ENCODE measurements at regions not wholly inside any gene's neighbourhood (a gene's known extent, or its start where the extent isn't known, plus 50 kb on each side); places are given as distances from the start of the nearest gene placed in this dataset.

DNA sequence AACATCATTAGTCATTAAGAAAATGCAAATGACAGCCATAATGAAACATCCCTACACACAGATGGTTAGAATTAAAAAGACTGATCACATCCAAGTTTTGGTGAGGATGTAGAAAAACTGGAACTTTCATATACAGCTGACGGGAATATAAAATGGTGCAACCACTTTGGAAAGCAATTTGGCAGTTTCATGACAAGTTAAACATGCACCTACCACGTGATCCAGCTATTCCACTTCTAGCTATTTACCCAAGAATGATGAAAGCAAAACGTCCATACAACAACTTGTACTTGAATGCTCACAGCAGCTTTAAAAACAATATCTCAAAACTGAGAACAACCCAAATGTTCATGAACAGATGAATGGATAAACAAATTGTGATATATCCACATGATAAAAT, 77.9 kb upstream of the AVPR1A start:
- no peak for DNase-seq (ENCODE audit: low spot score)

DNA sequence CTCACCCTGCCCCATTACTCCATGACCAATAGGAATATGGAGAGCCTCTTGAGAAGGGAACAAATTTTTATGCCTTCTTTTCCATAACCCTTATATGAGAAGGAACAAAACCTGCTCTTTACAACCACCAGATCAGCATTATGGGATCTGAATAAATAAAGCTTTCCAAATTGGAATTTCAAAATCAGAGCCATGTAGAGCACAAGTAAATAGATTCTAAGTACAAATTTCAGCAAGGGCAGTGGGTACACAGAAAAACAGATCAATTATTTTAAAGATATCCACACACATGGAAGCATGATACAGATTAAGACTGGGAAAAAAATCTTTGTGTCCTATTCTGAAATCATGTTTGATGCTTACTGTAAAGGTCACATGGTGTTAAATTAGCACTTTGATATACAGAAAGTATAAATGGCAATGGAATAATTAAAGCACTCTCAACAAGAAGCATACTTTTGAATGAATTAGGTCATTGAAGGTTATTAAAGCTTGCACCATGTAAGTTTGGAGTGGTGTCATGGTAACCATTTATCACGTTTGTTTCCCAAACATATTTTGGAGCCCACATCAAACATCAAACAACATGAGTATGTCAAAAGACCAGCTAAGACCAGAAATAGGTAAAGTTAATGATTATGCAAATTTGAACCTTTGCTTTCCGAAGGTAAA, 75.9 kb upstream of the AVPR1A start:
- DNase-seq (ENCODE audit: low spot score), result no peak

DNA sequence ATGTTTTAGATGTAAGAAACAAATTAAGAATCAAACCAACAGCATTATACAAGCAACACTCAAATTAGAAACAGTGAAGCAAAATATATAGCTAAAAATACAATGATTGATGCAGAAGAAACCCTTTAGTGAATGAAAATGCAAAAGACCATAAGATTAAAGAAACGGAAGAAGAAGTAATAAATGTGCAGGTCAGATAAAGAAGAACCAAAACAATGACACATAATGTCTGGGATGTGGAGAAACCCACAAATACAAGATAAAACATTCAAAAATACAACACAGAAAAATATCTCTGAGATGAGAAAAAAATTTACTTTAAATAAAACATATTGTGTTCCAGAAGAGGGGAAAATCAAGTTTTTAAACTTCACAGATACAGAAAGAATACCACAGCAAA, 73.4 kb upstream of the AVPR1A start:
- no peak for DNase-seq (ENCODE audit: low spot score)

DNA sequence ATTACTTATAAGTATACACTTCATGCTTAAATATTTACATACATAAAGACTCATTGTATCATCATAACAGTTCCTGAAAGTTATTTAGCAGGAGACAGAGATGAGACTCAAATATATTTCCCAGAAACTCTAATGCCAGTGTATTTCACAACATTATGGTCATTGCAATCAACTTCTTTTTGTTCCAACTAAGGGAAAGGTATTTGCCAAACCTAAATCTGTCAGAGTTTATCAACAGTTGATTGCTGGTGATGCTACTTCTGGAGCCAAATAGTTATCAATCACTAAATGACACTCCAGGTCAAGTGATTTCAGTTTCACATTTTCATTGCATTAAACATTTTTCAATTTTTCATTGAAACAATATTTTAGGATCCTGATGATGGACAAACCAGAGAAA, 72.1 kb upstream of the AVPR1A start:
- DNase-seq (ENCODE audit: low spot score), result no peak

DNA sequence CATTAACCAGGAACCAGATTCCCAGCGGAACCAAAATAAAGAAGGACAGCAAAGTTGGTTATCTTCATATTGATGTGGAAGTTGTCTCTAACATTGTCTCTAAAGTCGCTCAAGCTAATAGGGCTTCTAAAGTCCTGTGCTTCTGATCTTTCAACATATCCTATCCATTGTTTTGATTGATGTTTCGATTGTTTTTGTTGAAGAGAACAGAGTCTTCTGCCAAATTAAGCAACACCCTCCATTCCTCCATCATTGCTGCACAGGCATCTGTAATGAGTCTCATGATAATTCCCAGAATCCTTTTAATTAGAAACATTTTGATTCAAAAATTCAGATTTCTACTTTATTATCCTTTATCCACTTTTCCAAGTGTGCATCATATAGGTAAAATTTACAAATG, 71.6 kb upstream of the AVPR1A start:
- no peak for DNase-seq (ENCODE audit: low spot score)

DNA sequence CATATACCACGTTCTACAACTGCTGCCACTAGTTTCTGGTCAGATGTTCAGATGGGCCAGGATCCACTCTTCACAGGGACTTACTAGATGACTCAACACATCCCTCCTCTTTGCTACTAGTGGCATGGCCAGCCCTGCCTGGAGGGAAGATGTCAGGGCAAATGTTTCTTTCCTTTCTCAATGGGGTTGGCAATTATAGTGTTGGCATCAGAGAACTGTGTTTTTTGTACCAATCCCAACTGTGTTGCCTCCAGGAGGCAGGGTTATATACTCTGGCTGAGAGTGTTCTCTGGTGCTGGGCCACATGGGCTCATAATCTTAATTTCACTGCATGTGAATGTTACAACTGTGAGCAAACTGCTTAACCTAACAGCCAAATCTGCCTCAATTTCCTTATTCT, 69.9 kb upstream of the AVPR1A start:
- no peak for DNase-seq (ENCODE audit: low spot score)

DNA sequence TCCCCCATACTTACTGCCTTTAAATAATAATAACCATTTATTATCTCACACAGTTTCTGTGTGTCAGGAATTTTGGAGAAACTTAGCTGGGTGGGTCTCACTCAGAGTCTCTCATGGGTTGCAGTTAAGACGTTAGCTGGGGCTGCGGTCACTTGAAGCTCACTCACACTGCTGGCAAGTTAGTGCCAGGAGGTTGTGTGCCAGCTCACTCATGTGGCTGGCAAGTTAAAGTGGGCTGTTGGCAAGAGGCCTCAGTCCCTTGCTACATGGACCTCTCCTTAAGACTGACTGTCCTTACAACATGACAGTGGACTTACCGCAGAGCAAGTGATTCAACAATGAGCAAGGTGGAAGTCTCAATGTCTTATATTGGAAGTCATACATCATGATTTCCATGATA, 61.3 kb upstream of the AVPR1A start:
- no peak for DNase-seq (ENCODE audit: low spot score)

DNA sequence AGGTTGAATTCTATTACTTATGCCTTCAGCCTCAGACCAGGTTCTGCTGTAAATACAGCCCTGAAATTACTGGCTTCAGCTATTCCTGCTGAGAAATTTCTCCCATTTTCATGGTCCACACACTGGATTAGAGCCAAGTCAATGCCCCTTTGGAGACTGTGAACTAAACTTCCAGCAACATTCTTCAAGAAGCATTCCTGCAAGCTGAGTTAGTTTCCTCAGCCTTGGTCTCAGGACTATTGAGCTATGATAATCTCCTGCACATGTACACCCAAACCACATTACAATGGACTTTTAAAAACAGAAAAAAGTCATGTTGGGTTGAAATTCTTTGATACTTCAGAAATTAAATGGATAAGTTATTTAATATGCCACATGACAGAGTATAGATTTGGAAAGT, 58.0 kb upstream of the AVPR1A start:
- DNase-seq (ENCODE audit: low spot score), result no peak

DNA sequence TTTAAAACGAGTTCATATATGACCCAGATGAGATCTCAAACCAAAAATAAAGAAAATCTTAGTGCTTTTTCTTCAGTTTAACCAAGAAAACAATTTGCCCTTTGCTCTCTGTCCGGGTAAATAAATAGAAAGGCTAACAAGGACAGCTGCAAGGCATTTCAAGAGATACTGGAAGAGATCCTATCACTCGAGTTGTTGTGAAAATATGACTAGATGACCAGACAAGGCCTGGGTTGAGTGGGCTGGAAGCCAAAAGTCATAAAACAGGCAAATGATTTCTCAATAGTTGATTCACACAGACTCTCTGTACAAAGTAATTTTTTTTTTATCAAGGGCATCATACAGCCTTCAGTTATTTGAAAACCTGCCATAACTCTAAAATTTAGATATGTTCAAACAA, 55.9 kb upstream of the AVPR1A start:
- no peak for DNase-seq (ENCODE audit: low spot score)

DNA sequence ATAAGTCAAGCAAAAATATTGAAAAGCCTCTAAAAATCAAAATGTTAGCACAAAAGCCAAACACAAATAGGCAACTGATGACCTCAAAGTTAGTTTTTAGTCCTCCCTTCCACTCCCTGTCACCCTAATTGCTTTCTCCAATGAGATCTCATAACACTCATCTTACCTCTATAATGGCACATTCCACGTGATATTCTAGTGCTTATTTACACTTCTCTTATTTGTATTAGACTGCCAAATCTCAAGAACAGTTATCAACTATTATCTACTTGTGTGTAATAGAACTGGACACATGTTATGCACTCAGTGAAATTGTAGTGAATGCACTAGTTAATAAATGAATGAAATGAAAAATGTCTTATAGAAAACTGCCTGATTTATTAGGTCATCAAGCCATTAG, 55.5 kb upstream of the AVPR1A start:
- DNase-seq (ENCODE audit: low spot score), result no peak

Data from iPS-NIHi11 (cell line).